Activated CD4-positive, alpha-beta T cell treated with anti-CD3 and anti-CD28 coated beads for 36 hours (primary cell): ENCODE measurements at regions not wholly inside any gene's neighbourhood (a gene's known extent, or its start where the extent isn't known, plus 50 kb on each side); places are given as distances from the start of the nearest gene placed in this dataset.

ENCODE experiments used
- ATAC-seq: fragments of 200-7000 bp; cut with Tn5 transposase; one replicate; pipeline ENCODE4 v1.10.0; 2021; ENCODE audit warnings: mild to moderate bottlenecking, moderate library complexity
- CTCF ChIA-PET: fragments of 350-600 bp; sonication (Branson Sonifier 250); formaldehyde crosslinking; loops from one replicate; lab custom pipeline; 2021; ENCODE audit warnings: antibody characterized with exemption; lab: Charles Lee
- POLR2A ChIA-PET: fragments of 350-600 bp; sonication (Branson Sonifier 250); formaldehyde crosslinking; loops from one replicate; lab custom pipeline; 2021; ENCODE audit warnings: antibody characterized with exemption, inconsistent platforms; lab: Charles Lee
- DNase-seq: peaks from one replicate; pipeline ENCODE4 v3.0.0-alpha.2; 2020
- H3K27ac Mint-ChIP-seq: one replicate; pipeline ENCODE4 v1.8.0; 2021; ENCODE audit warnings: mixed read lengths
- H3K27me3 Mint-ChIP-seq: one replicate; pipeline ENCODE4 v1.8.0; 2021; ENCODE audit warnings: mixed read lengths
- H3K36me3 Mint-ChIP-seq: one replicate; pipeline ENCODE4 v1.8.0; 2021; ENCODE audit warnings: low read depth, mixed read lengths
- H3K4me1 Mint-ChIP-seq: one replicate; pipeline ENCODE4 v1.8.0; 2021; ENCODE audit warnings: mixed read lengths
- H3K4me3 Mint-ChIP-seq: one replicate; pipeline ENCODE4 v1.8.0; 2021; ENCODE audit warnings: mild to moderate bottlenecking, moderate library complexity, mixed read lengths
- H3K9me3 Mint-ChIP-seq: one replicate; pipeline ENCODE4 v1.8.0; 2021; ENCODE audit warnings: low read depth, mixed read lengths
- intact Hi-C, 2 experiments: fragments of 100-400 bp; cut with DNase I in 1 of 2; cut with micrococcal nuclease in 1 of 2; formaldehyde crosslinking; loops; one replicate each; pipeline versions ENCODE4 v1.14.2 to v1.15.1; 2022 to 2024; cut with DNase I, micrococcal nuclease

- Mint-ChIP-seq H3K27ac (no peak overlapping the region), H3K36me3 (no peaks in the 10 kb centered on the region), H3K4me1 (no peaks in the 10 kb centered on the region), H3K27me3 (no peaks in the 10 kb centered on the region), H3K4me3 (no peak overlapping the region), H3K9me3 (no peaks in the 10 kb centered on the region)
- ChIA-PET CTCF (no interaction called here), POLR2A (no interaction called here)
- ATAC-seq (no peak), DNase-seq (no peak)
- intact Hi-C loops, result no loop called here
These were observed 108.4 kb upstream of the DCBLD2 start for GRCh38 chr3:99009851-99010250.

GRCh38 chr3:99006686-99007085, 105.2 kb upstream of the DCBLD2 start:
- intact Hi-C loops, result no loop called here
- ATAC-seq (no peak), DNase-seq (no peak)
- H3K27ac Mint-ChIP-seq, result no peak overlapping the region
- CTCF ChIA-PET, result no interaction called here
- no peaks in the 10 kb centered on the region for H3K27me3 Mint-ChIP-seq
- no peaks in the 10 kb centered on the region for H3K4me1 Mint-ChIP-seq
- no peaks in the 10 kb centered on the region for H3K36me3 Mint-ChIP-seq
- POLR2A ChIA-PET, result no interaction called here
- peaks cover 2% of the 10 kb centered on the region for H3K9me3 Mint-ChIP-seq
- no peak overlapping the region for H3K4me3 Mint-ChIP-seq

GRCh38 chr3:98999675-99000074, 98.2 kb upstream of the DCBLD2 start:
- no peak for DNase-seq
- peaks cover 2% of the 10 kb centered on the region for H3K9me3 Mint-ChIP-seq
- no peaks in the 10 kb centered on the region for H3K36me3 Mint-ChIP-seq
- no peaks in the 10 kb centered on the region for H3K27me3 Mint-ChIP-seq
- H3K4me1 Mint-ChIP-seq, result no peaks in the 10 kb centered on the region
- H3K4me3 Mint-ChIP-seq, result no peak overlapping the region
- no peak overlapping the region for H3K27ac Mint-ChIP-seq
- ChIA-PET CTCF (interaction anchor here (1.0 to 1.1 kb wide), 2 partner anchors 182 to 407 kb away, joined by 3 read pairs; no protein-coding TSS in a partner anchor), POLR2A (no interaction called here)
- intact Hi-C loops, result no loop called here
- no peak for ATAC-seq

- Mint-ChIP-seq H3K27me3 (peaks cover 3% of the 10 kb centered on the region), H3K4me1 (no peaks in the 10 kb centered on the region), H3K4me3 (no peak overlapping the region), H3K36me3 (no peaks in the 10 kb centered on the region), H3K27ac (no peak overlapping the region), H3K9me3 (no peaks in the 10 kb centered on the region)
- ATAC-seq (no peak), DNase-seq (no peak)
- CTCF ChIA-PET, result interaction anchor here (1.1 to 2.6 kb wide), 7 partner anchors 11 to 179 kb away, joined by 3 to 10 read pairs (median 8); no protein-coding TSS in a partner anchor
- intact Hi-C loops, result loop anchor here (2.0 kb wide), 1 partner anchor 177 kb away; no protein-coding TSS in a partner anchor
- POLR2A ChIA-PET, result no interaction called here
These were observed 92.8 kb upstream of the DCBLD2 start for GRCh38 chr3:98994128-98994762.

GRCh38 chr3:98991393-98991792, 89.9 kb upstream of the DCBLD2 start:
- H3K9me3 Mint-ChIP-seq, result no peaks in the 10 kb centered on the region
- H3K4me3 Mint-ChIP-seq, result no peak overlapping the region
- ATAC-seq (no peak), DNase-seq (no peak)
- ChIA-PET CTCF (no interaction called here), POLR2A (no interaction called here)
- intact Hi-C loops, result no loop called here
- H3K27ac Mint-ChIP-seq, result no peak overlapping the region
- H3K36me3 Mint-ChIP-seq, result no peaks in the 10 kb centered on the region
- H3K4me1 Mint-ChIP-seq, result no peaks in the 10 kb centered on the region
- peaks cover 7% of the 10 kb centered on the region for H3K27me3 Mint-ChIP-seq

- no peak overlapping the region for H3K27ac Mint-ChIP-seq
- no peak overlapping the region for H3K4me3 Mint-ChIP-seq
- POLR2A ChIA-PET, result no interaction called here
- intact Hi-C loops, result no loop called here
- H3K4me1 Mint-ChIP-seq, result no peaks in the 10 kb centered on the region
- DNase-seq (no peak), ATAC-seq (no peak)
- no peaks in the 10 kb centered on the region for H3K36me3 Mint-ChIP-seq
- no peaks in the 10 kb centered on the region for H3K9me3 Mint-ChIP-seq
- peaks cover 7% of the 10 kb centered on the region for H3K27me3 Mint-ChIP-seq
- CTCF ChIA-PET, result no interaction called here
These were observed 89.2 kb upstream of the DCBLD2 start for GRCh38 chr3:98990657-98991056.

GRCh38 chr3:98986073-98986472, 84.6 kb upstream of the DCBLD2 start:
- no peaks in the 10 kb centered on the region for H3K9me3 Mint-ChIP-seq
- ChIA-PET CTCF (no interaction called here), POLR2A (no interaction called here)
- peaks cover 12% of the 10 kb centered on the region for H3K27me3 Mint-ChIP-seq
- DNase-seq (no peak), ATAC-seq (no peak)
- intact Hi-C loops, result no loop called here
- no peaks in the 10 kb centered on the region for H3K4me1 Mint-ChIP-seq
- H3K27ac Mint-ChIP-seq, result no peak overlapping the region
- H3K36me3 Mint-ChIP-seq, result no peaks in the 10 kb centered on the region
- H3K4me3 Mint-ChIP-seq, result no peak overlapping the region

GRCh38 chr3:98985431-98985830, 83.9 kb upstream of the DCBLD2 start:
- POLR2A ChIA-PET, result no interaction called here
- H3K4me1 Mint-ChIP-seq, result no peaks in the 10 kb centered on the region
- H3K9me3 Mint-ChIP-seq, result no peaks in the 10 kb centered on the region

GRCh38 chr3:98984024-98984423, 82.5 kb upstream of the DCBLD2 start:
- H3K4me1 Mint-ChIP-seq, result no peaks in the 10 kb centered on the region
- CTCF ChIA-PET, result interaction anchor here (1.5 kb wide), 1 partner anchor 11 kb away, joined by 8 read pairs; no protein-coding TSS in a partner anchor
- no peak for DNase-seq
- peaks cover 20% of the 10 kb centered on the region for H3K27me3 Mint-ChIP-seq
- H3K27ac Mint-ChIP-seq, result no peak overlapping the region
- no peak overlapping the region for H3K4me3 Mint-ChIP-seq
- POLR2A ChIA-PET, result no interaction called here
- no peaks in the 10 kb centered on the region for H3K9me3 Mint-ChIP-seq
- no peaks in the 10 kb centered on the region for H3K36me3 Mint-ChIP-seq
- no peak for ATAC-seq
- intact Hi-C loops, result no loop called here

More at GRCh38 chr3:98985431-98985830, 83.9 kb upstream of the DCBLD2 start:
- Mint-ChIP-seq H3K4me3 (no peak overlapping the region), H3K27ac (no peak overlapping the region), H3K27me3 (peaks cover 13% of the 10 kb centered on the region), H3K36me3 (no peaks in the 10 kb centered on the region)
- ATAC-seq (no peak), DNase-seq (no peak)
- intact Hi-C loops, result no loop called here
- CTCF ChIA-PET, result no interaction called here

GRCh38 chr3:98982351-98982750, 80.9 kb upstream of the DCBLD2 start:
- DNase-seq (no peak), ATAC-seq (no peak)
- no peak overlapping the region for H3K27ac Mint-ChIP-seq
- H3K4me3 Mint-ChIP-seq, result no peak overlapping the region
- H3K9me3 Mint-ChIP-seq, result no peaks in the 10 kb centered on the region
- ChIA-PET CTCF (interaction anchor here (0.6 to 1.5 kb wide), 2 partner anchors 12 to 32 kb away, joined by 4 to 8 read pairs; no protein-coding TSS in a partner anchor), POLR2A (no interaction called here)
- peaks cover 20% of the 10 kb centered on the region for H3K27me3 Mint-ChIP-seq
- H3K4me1 Mint-ChIP-seq, result peaks cover 5% of the 10 kb centered on the region
- intact Hi-C loops, result no loop called here
- no peaks in the 10 kb centered on the region for H3K36me3 Mint-ChIP-seq

- Mint-ChIP-seq H3K4me3 (no peak overlapping the region), H3K27ac (no peak overlapping the region), H3K27me3 (peaks cover 17% of the 10 kb centered on the region), H3K4me1 (peaks cover 5% of the 10 kb centered on the region), H3K36me3 (no peaks in the 10 kb centered on the region), H3K9me3 (no peaks in the 10 kb centered on the region)
- intact Hi-C loops, result no loop called here
- ATAC-seq, result no peak
- POLR2A ChIA-PET, result no interaction called here
- CTCF ChIA-PET, result interaction anchor here (1.4 kb wide), 1 partner anchor 13 kb away, joined by 5 read pairs; no protein-coding TSS in a partner anchor
- DNase-seq, result no peak
These were observed 79.6 kb upstream of the DCBLD2 start for GRCh38 chr3:98980915-98981596.

GRCh38 chr3:98979296-98979695, 77.8 kb upstream of the DCBLD2 start:
- Mint-ChIP-seq H3K27me3 (peaks cover 17% of the 10 kb centered on the region), H3K4me3 (no peak overlapping the region), H3K4me1 (peaks cover 5% of the 10 kb centered on the region), H3K27ac (no peak overlapping the region), H3K36me3 (no peaks in the 10 kb centered on the region), H3K9me3 (no peaks in the 10 kb centered on the region)
- intact Hi-C loops, result no loop called here
- ATAC-seq (no peak), DNase-seq (no peak)
- ChIA-PET POLR2A (no interaction called here), CTCF (no interaction called here)
